ENCODE measurements at regions not wholly inside any gene's neighbourhood (a gene's known extent, or its start where the extent isn't known, plus 50 kb on each side); places are given as distances from the start of the nearest gene placed in this dataset.

DNA sequence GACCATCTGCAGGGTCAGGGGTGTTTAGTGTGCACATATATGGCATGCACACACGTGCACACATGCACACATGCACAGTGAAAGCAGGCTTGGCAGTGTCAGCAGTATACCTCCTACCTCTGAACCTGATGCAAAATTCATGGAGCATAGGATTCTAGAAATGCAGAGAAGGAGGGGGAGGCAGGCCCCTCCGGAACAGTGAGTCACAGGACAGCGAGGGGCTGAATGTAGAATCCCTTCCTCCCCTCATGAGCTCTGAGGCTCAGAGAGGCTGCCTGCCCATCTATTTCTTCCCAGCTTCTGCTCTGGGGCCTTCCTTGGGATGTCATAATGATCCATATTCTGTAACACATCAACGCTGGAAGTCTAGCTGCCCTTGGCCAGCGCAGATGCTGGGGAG, 66.7 kb upstream of the NECTIN1 start:
- TF ChIP-seq, protein P1, sequence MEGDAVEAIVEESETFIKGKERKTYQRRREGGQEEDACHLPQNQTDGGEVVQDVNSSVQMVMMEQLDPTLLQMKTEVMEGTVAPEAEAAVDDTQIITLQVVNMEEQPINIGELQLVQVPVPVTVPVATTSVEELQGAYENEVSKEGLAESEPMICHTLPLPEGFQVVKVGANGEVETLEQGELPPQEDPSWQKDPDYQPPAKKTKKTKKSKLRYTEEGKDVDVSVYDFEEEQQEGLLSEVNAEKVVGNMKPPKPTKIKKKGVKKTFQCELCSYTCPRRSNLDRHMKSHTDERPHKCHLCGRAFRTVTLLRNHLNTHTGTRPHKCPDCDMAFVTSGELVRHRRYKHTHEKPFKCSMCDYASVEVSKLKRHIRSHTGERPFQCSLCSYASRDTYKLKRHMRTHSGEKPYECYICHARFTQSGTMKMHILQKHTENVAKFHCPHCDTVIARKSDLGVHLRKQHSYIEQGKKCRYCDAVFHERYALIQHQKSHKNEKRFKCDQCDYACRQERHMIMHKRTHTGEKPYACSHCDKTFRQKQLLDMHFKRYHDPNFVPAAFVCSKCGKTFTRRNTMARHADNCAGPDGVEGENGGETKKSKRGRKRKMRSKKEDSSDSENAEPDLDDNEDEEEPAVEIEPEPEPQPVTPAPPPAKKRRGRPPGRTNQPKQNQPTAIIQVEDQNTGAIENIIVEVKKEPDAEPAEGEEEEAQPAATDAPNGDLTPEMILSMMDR (IDR thresholded peaks at IDR 0.05; ENCODE audit: low read depth, low read length, missing input control), result no peak
- TF ChIP-seq, protein P2, sequence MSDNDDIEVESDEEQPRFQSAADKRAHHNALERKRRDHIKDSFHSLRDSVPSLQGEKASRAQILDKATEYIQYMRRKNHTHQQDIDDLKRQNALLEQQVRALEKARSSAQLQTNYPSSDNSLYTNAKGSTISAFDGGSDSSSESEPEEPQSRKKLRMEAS (IDR thresholded peaks at IDR 0.05), result no peak
- TF ChIP-seq, protein P3, sequence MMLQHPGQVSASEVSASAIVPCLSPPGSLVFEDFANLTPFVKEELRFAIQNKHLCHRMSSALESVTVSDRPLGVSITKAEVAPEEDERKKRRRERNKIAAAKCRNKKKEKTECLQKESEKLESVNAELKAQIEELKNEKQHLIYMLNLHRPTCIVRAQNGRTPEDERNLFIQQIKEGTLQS (IDR thresholded peaks at IDR 0.05), result no peak
- TF ChIP-seq RXRA (IDR thresholded peaks at IDR 0.05), result no peak

Data from liver (tissue), 3 donors.